Inflammatory macrophage treated with lipopolysaccharide for 4 hours (primary cell): ENCODE measurements at regions not wholly inside any gene's neighbourhood (a gene's known extent, or its start where the extent isn't known, plus 50 kb on each side); places are given as distances from the start of the nearest gene placed in this dataset.
A peak's percentile ranks its signal among the peaks of the same experiment; 100 is the strongest.
"Not testable (repeated sequence)": the region's sequence is repeated elsewhere in the genome, so short reads cannot be mapped to it uniquely, and the experiment has no call there.

Source experiments
- DNase-seq: peaks from one replicate; pipeline ENCODE4 v3.0.0-alpha.2; 2020

DNA sequence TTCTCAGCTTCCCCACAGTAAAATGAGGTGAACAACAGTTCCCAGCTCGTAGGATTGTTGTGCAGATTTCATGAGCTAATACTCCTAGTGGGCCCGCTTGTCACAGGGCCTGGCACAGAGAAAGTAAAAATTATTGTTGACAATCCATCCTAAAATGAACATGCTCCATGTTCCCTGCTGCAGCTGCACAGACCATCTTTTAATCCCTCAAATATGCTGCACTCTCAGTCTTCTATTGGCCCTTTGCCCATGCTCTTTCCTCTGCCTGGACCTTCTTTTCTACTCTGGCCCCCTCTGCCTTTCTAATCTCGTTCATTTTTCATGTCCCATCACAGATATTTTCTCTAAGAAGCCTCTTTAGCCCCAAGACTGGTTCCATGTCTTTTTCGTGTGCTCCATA, 117.7 kb upstream of the NR3C1 start:
- DNase-seq = no peak

DNA sequence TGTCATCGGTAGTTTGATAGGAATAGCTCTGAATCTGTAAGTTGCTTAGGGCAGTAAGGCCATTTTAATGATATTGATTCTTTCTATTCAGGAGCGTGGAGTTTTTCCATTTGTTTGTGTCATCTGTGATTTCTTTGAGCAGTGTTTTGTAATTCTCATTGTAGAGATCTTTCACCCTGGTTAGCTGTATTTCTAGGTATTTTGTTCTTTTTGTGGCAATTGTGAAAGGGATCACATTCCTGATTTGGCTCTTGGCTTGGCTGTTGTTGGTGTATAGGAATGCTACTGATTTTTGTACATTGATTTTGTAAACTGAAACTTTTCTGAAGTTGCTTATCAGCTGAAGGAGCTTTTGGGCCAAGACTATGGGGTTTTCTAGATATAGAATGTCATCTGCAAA, 115.7 kb upstream of the NR3C1 start:
- not testable (repeated sequence) for DNase-seq

DNA sequence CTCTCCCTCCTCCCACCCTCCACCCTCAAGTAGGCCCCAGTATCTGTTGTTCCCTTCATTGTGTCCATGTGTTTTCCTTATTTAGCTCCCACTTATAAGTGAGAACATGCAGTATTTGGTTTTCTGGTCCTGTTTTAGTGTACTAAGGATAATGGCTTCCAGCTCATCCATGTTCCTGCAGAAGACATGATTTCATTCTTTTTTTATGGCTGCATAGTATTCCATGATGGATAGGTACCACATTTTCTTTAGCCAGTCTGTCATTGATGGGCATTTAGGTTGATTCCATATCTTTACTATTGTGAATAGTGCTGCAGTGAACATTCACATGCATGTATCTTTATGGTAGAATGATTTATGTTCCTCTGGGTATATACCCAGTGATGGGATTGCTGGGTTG, 114.3 kb upstream of the NR3C1 start:
- DNase-seq = not testable (repeated sequence)

DNA sequence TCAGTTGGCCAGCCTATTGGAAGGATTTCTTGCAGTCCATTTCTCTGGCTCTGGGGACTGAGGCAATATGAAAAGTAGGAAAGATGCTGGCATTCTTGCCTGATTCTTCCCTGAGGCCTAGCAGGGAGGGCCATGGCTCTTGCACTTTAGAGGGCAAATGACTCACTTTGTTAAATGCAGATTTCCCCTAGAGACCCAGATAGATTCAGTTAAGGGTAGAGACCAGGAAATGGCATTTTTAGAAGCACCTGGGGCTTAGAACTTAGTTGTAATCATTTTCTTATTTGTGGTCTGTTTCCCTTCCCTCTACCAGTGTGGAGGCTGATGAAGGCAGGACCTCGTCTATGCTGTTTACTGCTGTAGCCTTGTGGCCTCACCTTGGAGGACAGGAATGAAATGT, 112.8 kb upstream of the NR3C1 start:
- DNase-seq = no peak

- DNase-seq = no peak
These were observed 112.3 kb upstream of the NR3C1 start for GRCh38 chr5:143515829-143516228.

GRCh38 chr5:143514616-143515335, 111.3 kb upstream of the NR3C1 start:
- no peak for DNase-seq

DNA sequence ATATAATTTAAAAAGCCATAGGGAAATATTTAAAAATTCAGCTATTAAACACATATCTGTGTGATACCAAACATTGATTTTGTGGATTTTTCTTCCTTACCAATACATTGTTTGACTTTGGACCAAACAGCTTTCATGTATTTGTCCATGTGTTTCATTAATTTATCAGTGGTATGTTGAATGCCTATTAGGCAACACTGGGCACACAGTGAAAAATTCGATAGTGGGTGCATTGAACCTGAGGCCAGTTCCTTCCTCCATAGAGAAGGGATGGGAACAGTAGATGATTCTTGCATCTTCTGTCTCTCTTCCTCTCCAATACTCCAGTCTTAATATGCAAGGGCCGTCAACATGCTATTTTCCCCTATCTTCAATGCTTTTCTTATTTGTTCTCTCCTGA, 110.2 kb upstream of the NR3C1 start:
- DNase-seq = no peak

- DNase-seq = peak; percentile 26
These were observed 108.2 kb upstream of the NR3C1 start for GRCh38 chr5:143511736-143512135.

DNA sequence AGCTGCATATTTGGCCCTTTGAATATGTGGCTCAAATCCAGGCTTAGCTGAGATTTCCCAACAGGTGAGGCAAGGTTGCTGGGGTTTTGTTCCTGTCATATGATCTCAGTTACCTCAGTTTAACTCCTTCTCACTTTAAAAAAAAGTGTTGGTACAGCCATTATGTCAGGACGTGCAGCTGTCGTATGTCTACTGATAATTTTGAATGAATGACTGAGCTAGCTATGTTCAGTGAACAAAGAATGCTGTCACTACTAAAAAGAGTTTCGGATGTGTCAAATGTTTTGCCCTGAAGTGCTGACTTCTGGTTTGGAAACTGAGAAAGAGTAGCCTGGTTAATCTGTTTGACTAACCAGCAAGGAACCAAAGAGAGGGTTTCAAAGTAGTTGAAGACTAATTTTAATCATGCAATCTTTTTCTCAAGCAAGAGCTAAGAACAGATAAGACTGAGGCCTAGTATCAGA, 106.3 kb upstream of the NR3C1 start:
- no peak for DNase-seq

DNA sequence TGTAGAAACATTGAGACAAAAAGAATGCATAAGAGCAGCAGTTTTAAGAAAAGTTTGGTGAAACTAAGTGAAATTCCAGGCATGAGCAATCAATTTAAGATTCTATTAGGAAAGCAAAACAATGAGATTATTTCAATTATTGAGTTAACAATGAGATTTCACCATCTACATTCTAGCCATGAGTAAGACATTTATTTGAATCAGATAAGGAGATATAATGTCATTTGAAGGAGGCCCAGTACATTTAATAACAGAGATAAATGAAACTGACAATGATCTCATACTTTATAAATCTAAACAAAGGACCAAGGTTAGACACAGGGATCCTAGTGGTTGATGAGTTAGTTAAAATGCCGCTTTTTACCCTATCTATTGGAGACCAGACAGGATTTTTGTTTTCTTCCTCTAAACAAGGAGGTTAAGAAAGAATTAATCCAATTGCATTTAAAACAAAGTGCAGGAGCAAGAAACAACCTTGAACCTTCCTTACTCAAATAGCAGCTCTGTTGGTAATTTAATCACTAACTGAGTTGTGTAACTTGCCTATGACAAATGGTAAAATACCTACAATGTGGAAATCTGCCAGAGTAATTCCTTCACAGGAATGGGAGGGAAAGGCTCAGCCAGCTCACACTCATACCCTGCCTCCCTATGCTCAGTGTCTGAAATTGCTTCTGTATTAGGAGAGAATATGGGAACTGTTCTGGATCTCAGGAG, 103.5 kb upstream of the NR3C1 start:
- peak; percentile 55 for DNase-seq

DNA sequence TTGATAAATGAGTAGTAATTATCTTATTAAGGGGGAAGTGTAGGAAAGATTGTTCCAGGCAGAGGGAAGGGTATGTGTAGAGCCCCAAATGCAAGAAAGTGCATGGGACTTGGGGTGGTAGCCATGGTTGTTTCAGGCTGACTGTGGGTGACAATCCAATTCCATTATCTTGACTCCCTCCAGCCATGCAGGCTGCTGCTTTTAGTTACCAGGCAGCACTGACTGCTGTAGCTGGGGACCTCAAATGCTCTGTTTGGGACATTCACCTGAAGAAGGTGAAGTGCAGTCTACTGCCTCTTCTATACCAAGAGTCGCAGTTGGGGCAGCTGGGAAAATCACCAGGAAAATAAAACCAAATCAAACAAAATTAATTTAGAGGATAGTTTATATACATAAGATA, 102.4 kb upstream of the NR3C1 start:
- no peak for DNase-seq

DNA sequence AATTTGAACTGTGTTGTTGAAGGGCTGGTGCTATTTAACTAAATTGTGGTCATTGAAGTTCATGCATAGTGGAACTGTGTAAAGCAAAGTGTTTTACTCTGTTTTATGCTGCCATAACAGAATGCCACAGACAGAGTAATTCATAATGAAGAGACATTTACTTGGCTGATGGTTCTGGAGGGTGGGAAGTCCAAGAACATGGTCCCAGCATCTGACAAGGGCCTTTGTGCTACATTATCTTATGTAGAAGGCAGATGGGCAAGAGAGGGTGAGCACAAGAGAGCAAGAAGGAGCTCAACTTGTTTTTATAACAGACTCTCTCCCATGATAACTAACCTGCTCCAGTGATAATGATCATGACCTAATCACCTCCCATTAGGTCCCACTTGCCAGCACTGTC, 101.9 kb upstream of the NR3C1 start:
- DNase-seq = no peak

DNA sequence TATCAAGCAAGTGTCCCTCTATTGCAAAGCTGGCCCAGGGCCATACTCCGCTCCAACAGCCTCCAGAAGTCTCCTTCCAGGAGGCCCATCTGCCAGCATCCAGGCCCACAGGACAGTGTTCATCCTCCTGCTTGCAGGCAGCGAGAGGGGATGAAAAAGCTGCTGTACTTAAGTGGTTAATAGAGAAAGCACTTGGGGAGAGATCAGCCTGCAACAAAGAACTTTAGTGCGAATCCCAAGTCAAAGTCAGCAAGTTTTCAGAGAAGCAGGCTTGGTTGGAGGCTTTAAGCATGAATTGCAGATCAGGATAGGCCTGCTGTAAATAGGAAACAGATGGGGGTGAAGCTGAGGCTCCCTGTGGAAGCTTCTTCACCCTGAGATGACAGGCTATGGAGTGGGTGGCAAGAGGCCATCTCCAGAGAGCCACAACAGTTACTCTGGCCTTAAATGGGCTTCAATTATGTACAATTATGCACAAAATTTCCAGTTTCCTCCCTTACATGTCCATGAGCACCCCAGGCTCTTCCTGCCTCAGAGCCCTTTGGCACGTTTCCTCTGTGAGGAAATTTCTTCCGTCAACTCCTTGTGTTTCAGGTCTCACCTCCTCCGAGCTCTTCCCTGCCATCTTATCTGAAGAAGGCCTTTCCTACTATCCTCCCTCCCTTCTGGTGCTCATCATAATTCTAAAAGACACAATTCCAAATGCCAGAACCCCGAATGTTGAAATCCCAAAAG, 98.0 kb upstream of the NR3C1 start:
- no peak for DNase-seq

GRCh38 chr5:143499480-143500114, 96.1 kb upstream of the NR3C1 start:
- DNase-seq = no peak

DNA sequence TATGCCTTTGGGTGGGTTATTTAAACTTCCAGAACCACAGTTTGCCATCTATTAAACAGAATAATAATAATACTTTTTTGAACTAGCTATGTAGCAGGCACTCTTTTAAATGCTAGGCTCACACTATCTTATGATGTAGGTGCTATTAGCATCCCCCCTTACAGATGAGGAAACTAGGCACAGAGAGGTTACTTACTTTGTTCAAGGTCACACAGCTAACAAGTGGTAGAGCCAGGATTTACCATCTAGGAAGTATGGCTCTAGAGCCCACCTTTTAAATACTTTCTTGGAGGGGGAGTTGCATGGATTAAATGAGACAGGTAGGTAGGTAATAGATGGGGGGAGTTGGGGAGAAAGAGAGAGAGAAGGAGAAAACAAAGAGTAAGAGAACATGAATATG, 95.3 kb upstream of the NR3C1 start:
- DNase-seq = no peak

- no peak for DNase-seq
These were observed 94.3 kb upstream of the NR3C1 start for GRCh38 chr5:143497749-143498148.

DNA sequence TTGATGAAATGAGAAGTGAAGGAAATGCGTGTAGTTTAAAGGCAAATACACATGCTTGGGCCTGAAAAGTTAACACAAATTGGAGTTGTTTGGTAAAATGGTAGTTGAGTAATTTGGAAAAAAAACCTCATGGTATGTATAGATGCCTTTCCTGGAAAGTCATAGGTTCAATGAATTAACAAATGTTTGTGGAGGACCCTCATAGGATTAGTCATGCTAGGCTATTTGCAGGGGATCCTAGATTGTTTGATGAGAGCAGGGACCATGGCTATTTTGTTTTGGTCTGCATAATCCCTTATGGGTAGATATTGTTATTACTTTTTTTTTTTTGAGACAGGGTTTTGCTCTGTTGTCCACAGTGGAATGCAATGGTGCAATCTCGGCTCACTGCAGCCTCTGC, 93.5 kb upstream of the NR3C1 start:
- no peak for DNase-seq

DNA sequence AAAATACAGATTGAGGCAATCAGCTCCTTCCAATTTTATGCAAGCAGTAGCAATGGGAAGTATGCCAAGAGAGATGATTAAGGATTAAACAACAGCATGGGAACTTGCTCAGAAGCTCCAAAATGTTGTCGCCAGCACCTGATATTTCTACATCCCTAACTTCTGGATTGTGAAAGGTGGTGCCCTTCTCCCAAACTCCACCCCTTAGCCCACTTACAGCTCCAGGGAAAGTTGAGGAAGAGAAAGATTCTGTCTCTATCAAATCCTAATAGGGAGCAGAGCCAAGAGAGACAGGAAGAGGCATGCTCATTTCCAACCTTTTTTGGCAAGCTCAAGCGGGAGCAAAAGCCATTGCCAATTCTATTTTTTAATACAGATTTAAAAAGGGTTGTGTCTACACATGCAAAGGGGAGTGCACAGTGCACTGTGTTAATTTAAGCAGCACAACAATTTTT, 92.4 kb upstream of the NR3C1 start:
- peak; percentile 95 for DNase-seq

- DNase-seq = peak; percentile 85
These were observed 91.6 kb upstream of the NR3C1 start for GRCh38 chr5:143495110-143495509.

- no peak for DNase-seq
These were observed 91.1 kb upstream of the NR3C1 start for GRCh38 chr5:143494595-143494994.

GRCh38 chr5:143494162-143494561, 90.7 kb upstream of the NR3C1 start:
- peak; percentile 49 for DNase-seq

DNA sequence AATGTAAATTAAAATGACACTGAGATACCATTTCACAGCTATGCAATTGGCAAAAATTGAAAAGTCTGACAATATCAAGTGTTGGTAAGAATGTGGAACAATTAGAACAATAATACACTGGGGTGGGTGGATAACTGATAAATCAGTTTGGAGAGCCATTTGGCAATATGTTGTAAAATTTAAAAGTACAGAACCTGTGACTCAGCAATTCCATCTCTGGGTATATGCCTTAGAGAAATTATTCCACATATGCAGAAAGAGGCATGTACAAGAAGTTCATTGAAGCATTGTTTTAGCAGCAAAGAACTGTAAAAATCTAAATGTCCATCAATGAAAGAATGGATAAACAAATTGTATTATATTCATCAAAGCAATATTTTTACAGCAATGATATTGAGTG, 89.3 kb upstream of the NR3C1 start:
- no peak for DNase-seq

GRCh38 chr5:143491646-143492045, 88.2 kb upstream of the NR3C1 start:
- peak; percentile 68 for DNase-seq
